Small intestine (tissue), 7 donors: ENCODE measurements at regions not wholly inside any gene's neighbourhood (a gene's known extent, or its start where the extent isn't known, plus 50 kb on each side); places are given as distances from the start of the nearest gene placed in this dataset.

Source experiments
- DNase-seq, 2 donors: peaks; one replicate each; pipeline versions ENCODE4 v3.0.0 to v3.0.0-alpha.2; 2013
- FAIRE-seq: peaks from 2 replicates; lab custom pipeline; 2012; peaks lifted over from hg19 to GRCh38; lab: Jason Lieb, UNC
- H3K27ac ChIP-seq, 3 donors: one replicate each; pipeline ENCODE4 v1.5.1; 2013; ENCODE audit warnings: low read length in 2 of 3, mild to moderate bottlenecking in 2 of 3, control low read depth in 1 of 3, inconsistent platforms in 1 of 3, low read depth in 1 of 3, moderate library complexity in 1 of 3
- H3K27me3 ChIP-seq, 3 donors: one replicate each; pipeline ENCODE4 v1.6.1; 2013; ENCODE audit warnings: low read length in 3 of 3, inconsistent platforms in 1 of 3; ENCODE audit not compliant: control insufficient read depth in 3 of 3, insufficient read depth in 3 of 3
- H3K36me3 ChIP-seq, 3 donors: one replicate each; pipeline ENCODE4 v1.6.1; 2013; ENCODE audit warnings: low read length in 3 of 3, inconsistent platforms in 1 of 3, low read depth in 1 of 3, mild to moderate bottlenecking in 1 of 3, moderate library complexity in 1 of 3; ENCODE audit not compliant: control insufficient read depth in 3 of 3, insufficient read depth in 2 of 3
- H3K4me1 ChIP-seq, 3 donors: one replicate each; pipeline ENCODE4 v1.6.1; 2013; ENCODE audit warnings: low read length in 2 of 3, inconsistent platforms in 1 of 3, low read depth in 1 of 3, mild to moderate bottlenecking in 1 of 3, moderate library complexity in 1 of 3; ENCODE audit not compliant: control insufficient read depth in 3 of 3, insufficient read depth in 2 of 3
- H3K4me3 ChIP-seq, 3 donors: one replicate each; pipeline ENCODE4 v1.5.1; 2013; ENCODE audit warnings: low read length in 3 of 3, control low read depth in 1 of 3, inconsistent platforms in 1 of 3, low read depth in 1 of 3, mild to moderate bottlenecking in 1 of 3, moderate library complexity in 1 of 3
- H3K9me3 ChIP-seq, 2 donors: one replicate each; pipeline ENCODE4 v1.6.1; 2013; ENCODE audit warnings: low read depth in 1 of 2, low read length in 1 of 2; ENCODE audit not compliant: control insufficient read depth in 2 of 2, insufficient read depth in 1 of 2
- WGBS, 3 donors: extraction: QIAGEN DNeasy Blood & Tissue Kit; methylation state at CpG; one replicate each; pipeline ENCODE4 v1.1.7; 2013; 5-methylcytosine and 5-hydroxymethylcytosine counted together
- donor health status: healthy with polysubstance abuse.
- donor health status: control.
- donor health status: control.
- donor health status: Bipolar disorder and iron deficiency.
- donor health status: healthy.

DNA sequence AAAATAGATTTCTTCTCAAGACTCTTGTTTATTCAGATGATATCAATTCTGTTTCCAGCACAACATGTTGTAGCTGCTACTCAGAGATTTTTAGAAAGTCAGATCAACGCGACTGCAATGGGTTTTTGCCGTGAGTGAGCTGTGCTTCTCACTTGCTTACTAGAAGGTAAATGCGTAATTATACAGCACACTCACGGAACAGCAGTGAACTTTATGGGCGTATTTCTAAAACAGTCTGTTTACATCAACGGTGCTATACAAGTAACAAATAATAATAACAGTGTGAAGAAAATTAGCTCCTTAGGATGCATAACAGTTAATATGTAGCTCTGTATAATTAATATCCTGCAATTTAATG is 533.6 kb downstream of the RNF144A start:
- Histone ChIP-seq H3K36me3 (no peaks in the 10 kb centered on the region), H3K27ac (no peak overlapping the region), H3K4me1 (no peaks in the 10 kb centered on the region), H3K27me3 (no peaks in the 10 kb centered on the region), H3K4me3 (no peak overlapping the region), H3K9me3 (no peaks in the 10 kb centered on the region)
- DNase-seq (no peak), FAIRE-seq (no peak)
- 61 to 78% (median 75%) methylated on average over 7 of the region's 7 CpGs for WGBS, 3 donors

- no peak for FAIRE-seq
- peak in 1 of 2 donors; percentile 20 for DNase-seq
- Histone ChIP-seq H3K9me3 (no peaks in the 10 kb centered on the region), H3K27me3 (peaks cover 0 to 5% (median 2%) of the 10 kb centered on the region in 3 donors), H3K4me3 (no peak overlapping the region), H3K27ac (peak overlapping the region in 1 of 3 donors; percentile 81), H3K36me3 (no peaks in the 10 kb centered on the region), H3K4me1 (no peaks in the 10 kb centered on the region)
- WGBS, 3 donors: 65 to 74% (median 69%) methylated on average over 12 of the region's 12 CpGs
These were observed 535.1 kb downstream of the RNF144A start for GRCh38 chr2:7452110-7452876.

- DNase-seq (no peak), FAIRE-seq (no peak)
- H3K9me3 ChIP-seq: no peaks in the 10 kb centered on the region
- 82 to 90% (median 88%) methylated on average over 4 of the region's 4 CpGs for WGBS, 3 donors
- H3K27me3 ChIP-seq: peaks cover 0 to 5% (median 2%) of the 10 kb centered on the region in 3 donors
- no peak overlapping the region for H3K27ac ChIP-seq
- no peaks in the 10 kb centered on the region for H3K36me3 ChIP-seq
- no peaks in the 10 kb centered on the region for H3K4me1 ChIP-seq
- H3K4me3 ChIP-seq: no peak overlapping the region
These were observed 537.4 kb downstream of the RNF144A start for GRCh38 chr2:7454592-7454991.

DNA sequence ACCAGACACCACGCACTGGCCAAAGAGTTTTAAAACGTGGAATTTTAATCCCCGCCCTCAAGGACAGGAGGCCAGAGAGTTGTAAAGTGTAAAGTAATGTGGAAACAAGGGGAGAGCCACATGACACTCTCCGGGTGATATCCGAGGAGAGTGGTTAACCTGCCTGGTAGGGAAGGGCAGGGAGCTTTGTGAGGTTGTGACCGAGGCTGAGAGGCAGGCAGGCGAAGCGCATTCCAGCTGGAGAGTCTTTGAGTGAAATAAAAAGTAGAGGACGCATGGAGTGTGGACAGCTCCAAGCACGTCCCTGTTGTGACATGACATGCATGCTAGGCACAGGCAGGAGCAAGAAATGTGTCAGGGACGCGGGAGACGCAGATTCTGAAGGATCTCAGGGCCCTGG is 539.5 kb downstream of the RNF144A start:
- Histone ChIP-seq H3K4me3 (no peak overlapping the region), H3K36me3 (no peaks in the 10 kb centered on the region), H3K27me3 (peaks cover 0 to 5% (median 2%) of the 10 kb centered on the region in 3 donors), H3K4me1 (no peaks in the 10 kb centered on the region), H3K9me3 (no peaks in the 10 kb centered on the region), H3K27ac (no peak overlapping the region)
- 48 to 60% (median 60%) methylated on average over 13 of the region's 13 CpGs for WGBS, 3 donors
- DNase-seq (peak in 1 of 2 donors; percentile 21), FAIRE-seq (no peak)

DNA sequence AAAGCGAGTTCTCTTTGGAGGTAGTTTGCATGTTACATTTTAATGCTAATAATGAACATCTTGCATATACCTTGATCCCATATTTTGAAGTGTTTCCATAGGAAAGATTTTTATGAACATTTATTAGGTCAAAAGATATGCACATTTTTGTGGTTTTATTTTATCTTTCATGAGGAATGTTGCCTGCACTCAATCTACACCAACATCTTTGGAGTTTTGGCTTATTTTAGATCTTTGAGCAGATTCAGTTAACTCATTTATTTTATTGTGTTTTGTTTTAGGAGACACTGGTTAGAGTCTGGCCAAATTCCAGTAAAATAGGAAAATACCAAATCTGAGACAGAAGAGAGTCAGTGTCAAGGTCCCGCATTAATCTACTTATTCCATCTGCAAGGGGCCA is 540.9 kb downstream of the RNF144A start:
- no peaks in the 10 kb centered on the region for H3K9me3 ChIP-seq
- no peaks in the 10 kb centered on the region for H3K36me3 ChIP-seq
- FAIRE-seq: no peak
- H3K27me3 ChIP-seq: peaks cover 0 to 5% (median 2%) of the 10 kb centered on the region in 3 donors
- no peak overlapping the region for H3K4me3 ChIP-seq
- no peaks in the 10 kb centered on the region for H3K4me1 ChIP-seq
- no peak overlapping the region for H3K27ac ChIP-seq
- DNase-seq: no peak
- WGBS, 3 donors: 90 to 95% (median 91%) methylated on average over 2 of the region's 2 CpGs

DNA sequence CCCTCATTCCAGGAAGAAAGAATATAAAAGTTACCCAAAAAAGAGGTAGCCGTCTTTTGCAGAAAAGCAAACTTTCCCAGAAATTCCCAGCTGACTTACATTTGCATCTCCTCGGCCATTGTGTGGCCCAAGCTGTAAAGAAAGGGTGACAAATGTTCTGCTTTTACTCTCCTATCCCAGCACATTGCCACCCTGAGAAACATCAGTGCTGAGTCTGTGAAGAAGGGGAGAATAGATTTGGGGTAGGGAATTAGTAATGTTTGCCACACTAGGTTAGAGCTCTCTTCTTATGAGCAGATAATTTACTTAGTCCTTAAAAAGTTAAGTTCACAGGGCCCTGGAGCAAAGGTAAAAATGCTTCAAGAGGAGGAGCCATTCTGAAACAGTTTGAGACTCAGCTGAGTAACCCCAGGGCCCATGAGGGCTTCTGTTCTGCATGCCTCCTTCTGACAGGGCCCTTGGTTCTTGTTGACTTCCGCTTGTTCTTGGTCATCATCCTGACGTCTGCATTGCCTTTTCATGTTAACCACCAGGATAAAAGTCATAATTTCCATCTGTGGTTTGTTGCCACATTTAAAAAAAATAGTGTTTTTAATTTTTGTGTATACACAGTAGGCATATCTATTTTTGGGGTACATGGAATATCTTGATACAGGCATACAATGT is 550.7 kb downstream of the RNF144A start:
- 75 to 84% (median 79%) methylated on average over 4 of the region's 4 CpGs for WGBS, 3 donors
- no peaks in the 10 kb centered on the region for H3K9me3 ChIP-seq
- no peaks in the 10 kb centered on the region for H3K36me3 ChIP-seq
- no peak for FAIRE-seq
- H3K27ac ChIP-seq: peak overlapping the region in 1 of 3 donors; percentile 45
- no peaks in the 10 kb centered on the region for H3K4me1 ChIP-seq
- no peak overlapping the region for H3K4me3 ChIP-seq
- H3K27me3 ChIP-seq: peaks cover 0 to 2% (median 0%) of the 10 kb centered on the region in 3 donors
- DNase-seq: peak in 1 of 2 donors; percentile 16

DNA sequence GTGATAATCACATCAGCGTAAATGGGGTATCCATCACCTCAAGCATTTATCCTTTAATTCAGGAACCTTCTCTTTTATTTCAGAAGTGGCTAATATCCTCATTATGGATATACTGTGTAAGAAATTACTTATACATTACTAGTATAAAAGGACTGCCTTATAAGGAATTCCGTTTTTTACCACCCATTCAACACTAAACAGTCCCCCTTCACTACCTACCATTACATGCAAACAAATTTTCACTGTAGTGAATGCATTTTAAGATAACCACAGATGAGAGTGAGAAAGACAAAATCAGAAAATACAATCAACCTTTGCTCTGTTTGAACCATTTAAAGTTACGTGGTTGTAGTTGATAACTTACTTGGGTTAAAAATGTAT is 551.2 kb downstream of the RNF144A start:
- no peaks in the 10 kb centered on the region for H3K36me3 ChIP-seq
- no peaks in the 10 kb centered on the region for H3K4me1 ChIP-seq
- WGBS, 3 donors: 62 to 85% (median 69%) methylated on average over 3 of the region's 3 CpGs
- no peaks in the 10 kb centered on the region for H3K9me3 ChIP-seq
- FAIRE-seq: no peak
- peaks cover 0 to 2% (median 0%) of the 10 kb centered on the region in 3 donors for H3K27me3 ChIP-seq
- DNase-seq: no peak
- no peak overlapping the region for H3K4me3 ChIP-seq
- no peak overlapping the region for H3K27ac ChIP-seq

GRCh38 chr2:7468955-7469354 is 551.7 kb downstream of the RNF144A start:
- FAIRE-seq (no peak), DNase-seq (no peak)
- WGBS, 3 donors: 82 to 87% (median 82%) methylated on average over 1 of the region's 1 CpG
- Histone ChIP-seq H3K4me3 (no peak overlapping the region), H3K27me3 (peaks cover 0 to 2% (median 0%) of the 10 kb centered on the region in 3 donors), H3K4me1 (no peaks in the 10 kb centered on the region), H3K9me3 (no peaks in the 10 kb centered on the region), H3K27ac (no peak overlapping the region), H3K36me3 (no peaks in the 10 kb centered on the region)
